ENCODE measurements at regions not wholly inside any gene's neighbourhood (a gene's known extent, or its start where the extent isn't known, plus 50 kb on each side); places are given as distances from the start of the nearest gene placed in this dataset.

DNA sequence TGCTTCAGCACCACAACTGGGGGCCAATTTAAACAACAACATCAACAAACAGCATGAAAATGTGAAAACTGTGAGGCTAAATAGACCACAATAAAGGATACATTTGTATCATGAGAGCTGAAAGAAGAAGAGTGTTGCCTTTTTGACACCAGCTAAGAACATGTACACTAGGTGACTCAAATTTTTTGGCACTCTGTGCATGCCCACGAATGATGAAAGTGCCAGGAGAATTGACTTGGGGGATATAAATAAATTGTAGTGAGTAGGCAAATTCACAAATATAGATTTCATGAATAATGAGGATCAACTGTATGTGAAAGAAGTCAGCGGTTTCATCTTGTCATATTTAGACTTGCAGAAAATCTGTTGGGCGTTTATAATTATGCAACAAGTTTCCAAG is 1388.0 kb upstream of the LRRTM1 start:
- no peaks in the 10 kb centered on the region for H3K27me3 ChIP-seq
- intact Hi-C loops (cut with DNase I; ENCODE audit: low total_unique reads): no loop called here
- no peak for DNase-seq
- WGBS, 2 donors: 74 to 86% methylated on average over 3 of the region's 3 CpGs
- H3K36me3 ChIP-seq (ENCODE audit: low read depth, missing control alignments): no peaks in the 10 kb centered on the region
- TF ChIP-seq CTCF (IDR thresholded peaks at IDR 0.05): no peak
- no peak for TF ChIP-seq POLR2A (IDR thresholded peaks at IDR 0.05)
- no peaks in the 10 kb centered on the region for H3K4me1 ChIP-seq
- no peaks in the 10 kb centered on the region for H3K9me3 ChIP-seq
- no peak overlapping the region for H3K27ac ChIP-seq
- H3K4me3 ChIP-seq: no peak overlapping the region

DNA sequence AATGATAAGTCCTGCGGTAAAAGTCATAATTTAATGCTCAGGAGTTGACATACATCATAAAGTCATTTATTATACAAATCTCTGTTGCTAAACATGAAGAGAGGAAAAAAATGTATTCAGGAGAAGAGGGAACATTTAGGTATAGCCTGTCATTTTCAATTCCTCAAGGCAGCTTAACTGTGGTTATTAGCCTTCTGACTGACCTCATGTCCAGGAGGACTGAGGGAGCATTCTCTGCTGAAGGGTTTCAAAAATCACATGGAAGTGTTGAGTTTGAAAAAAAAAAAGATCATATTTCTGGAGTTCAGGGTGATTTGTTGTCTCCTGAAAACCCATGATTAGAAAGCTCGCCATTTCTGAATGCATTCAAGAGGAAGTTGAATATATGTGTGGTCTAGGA is 1371.1 kb upstream of the LRRTM1 start:
- 73 to 74% methylated on average over 2 of the region's 2 CpGs for WGBS, 2 donors
- no peaks in the 10 kb centered on the region for H3K36me3 ChIP-seq (ENCODE audit: low read depth, missing control alignments)
- TF ChIP-seq POLR2A (IDR thresholded peaks at IDR 0.05) (no peak), CTCF (IDR thresholded peaks at IDR 0.05) (no peak)
- intact Hi-C loops (cut with DNase I; ENCODE audit: low total_unique reads): no loop called here
- no peak overlapping the region for H3K4me3 ChIP-seq
- no peaks in the 10 kb centered on the region for H3K27me3 ChIP-seq
- no peaks in the 10 kb centered on the region for H3K4me1 ChIP-seq
- H3K27ac ChIP-seq: no peak overlapping the region
- no peak for DNase-seq
- H3K9me3 ChIP-seq: no peaks in the 10 kb centered on the region

DNA sequence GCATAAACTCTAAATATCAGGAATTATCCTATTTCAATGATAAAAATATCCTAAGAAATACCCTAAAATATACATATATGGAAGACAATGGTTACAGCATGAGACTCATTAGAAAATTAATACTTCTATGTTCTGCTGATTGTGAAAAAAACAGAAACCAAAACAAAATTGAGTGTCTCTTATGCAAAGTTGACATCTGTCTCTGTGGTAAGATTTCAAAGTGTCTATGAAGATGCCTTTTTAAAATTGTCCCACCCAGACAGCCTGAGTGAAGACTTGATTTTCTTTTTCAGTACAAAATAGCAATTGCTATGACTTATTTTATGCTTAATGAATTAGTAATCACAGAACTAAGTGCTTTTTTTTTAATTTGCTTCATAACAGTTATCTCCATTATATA is 1368.4 kb upstream of the LRRTM1 start:
- no peaks in the 10 kb centered on the region for H3K27me3 ChIP-seq
- H3K4me1 ChIP-seq: no peaks in the 10 kb centered on the region
- no peaks in the 10 kb centered on the region for H3K9me3 ChIP-seq

DNA sequence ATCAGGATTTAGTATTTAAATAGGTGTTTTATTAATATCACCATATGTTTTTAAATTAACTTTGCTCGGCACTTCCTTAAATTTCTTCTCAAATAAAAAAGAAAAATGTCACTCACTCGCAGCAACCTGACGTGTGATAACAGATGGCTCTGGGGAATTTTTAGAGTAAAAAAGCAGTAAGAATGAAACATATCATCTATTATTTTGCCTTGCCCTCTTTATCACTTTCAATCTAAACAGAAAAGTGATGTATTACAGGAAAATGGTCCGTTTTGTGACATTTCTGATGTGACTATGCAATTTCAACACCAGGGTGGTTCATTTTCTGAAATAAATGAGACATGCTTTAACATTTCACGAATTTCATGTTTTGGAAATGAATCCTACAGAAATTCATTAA is 1368.0 kb upstream of the LRRTM1 start:
- H3K27ac ChIP-seq: no peak overlapping the region
- no peaks in the 10 kb centered on the region for H3K9me3 ChIP-seq
- no peaks in the 10 kb centered on the region for H3K4me1 ChIP-seq
- 83% methylated on average over 5 of the region's 5 CpGs for WGBS, 2 donors
- H3K27me3 ChIP-seq: no peaks in the 10 kb centered on the region
- H3K36me3 ChIP-seq (ENCODE audit: low read depth, missing control alignments): no peaks in the 10 kb centered on the region
- no peak for DNase-seq
- TF ChIP-seq POLR2A (IDR thresholded peaks at IDR 0.05): no peak
- TF ChIP-seq CTCF (IDR thresholded peaks at IDR 0.05): no peak
- H3K4me3 ChIP-seq: no peak overlapping the region
- intact Hi-C loops (cut with DNase I; ENCODE audit: low total_unique reads): no loop called here

More for the DNA sequence above, 1368.4 kb upstream of the LRRTM1 start:
- H3K27ac ChIP-seq: no peak overlapping the region
- TF ChIP-seq CTCF (IDR thresholded peaks at IDR 0.05) (no peak), POLR2A (IDR thresholded peaks at IDR 0.05) (no peak)
- intact Hi-C loops (cut with DNase I; ENCODE audit: low total_unique reads): no loop called here
- H3K36me3 ChIP-seq (ENCODE audit: low read depth, missing control alignments): no peaks in the 10 kb centered on the region
- no peak overlapping the region for H3K4me3 ChIP-seq
- no peak for DNase-seq

DNA sequence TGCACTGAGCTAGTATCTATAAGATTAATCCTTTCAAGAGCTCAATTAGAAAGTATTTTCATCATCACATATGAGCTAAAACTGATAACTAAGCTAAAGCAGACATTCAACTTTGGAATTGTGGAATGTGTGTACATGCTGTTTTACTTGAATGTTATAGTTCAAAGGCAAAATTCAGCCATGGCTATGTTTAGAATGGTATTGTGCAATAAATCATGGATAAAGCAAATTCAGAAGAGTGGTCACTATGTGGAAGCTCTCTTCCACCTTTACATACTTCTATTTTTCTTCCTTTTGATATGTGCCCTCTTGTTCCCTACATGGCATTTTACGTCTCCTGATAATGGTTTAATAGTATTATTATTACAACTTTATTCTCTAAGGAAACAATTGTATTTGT is 1366.3 kb upstream of the LRRTM1 start:
- TF ChIP-seq POLR2A (IDR thresholded peaks at IDR 0.05): no peak
- TF ChIP-seq CTCF (IDR thresholded peaks at IDR 0.05): no peak
- intact Hi-C loops (cut with DNase I; ENCODE audit: low total_unique reads): no loop called here
- WGBS, 2 donors: 57 to 94% methylated on average over 1 of the region's 1 CpG
- Histone ChIP-seq H3K36me3 (ENCODE audit: low read depth, missing control alignments) (no peaks in the 10 kb centered on the region), H3K4me1 (no peaks in the 10 kb centered on the region), H3K4me3 (no peak overlapping the region), H3K27me3 (no peaks in the 10 kb centered on the region), H3K27ac (no peak overlapping the region), H3K9me3 (no peaks in the 10 kb centered on the region)
- DNase-seq: no peak

Data from testis (tissue), 2 donors.